ENCODE measurements at regions not wholly inside any gene's neighbourhood (a gene's known extent, or its start where the extent isn't known, plus 50 kb on each side); places are given as distances from the start of the nearest gene placed in this dataset.

DNA sequence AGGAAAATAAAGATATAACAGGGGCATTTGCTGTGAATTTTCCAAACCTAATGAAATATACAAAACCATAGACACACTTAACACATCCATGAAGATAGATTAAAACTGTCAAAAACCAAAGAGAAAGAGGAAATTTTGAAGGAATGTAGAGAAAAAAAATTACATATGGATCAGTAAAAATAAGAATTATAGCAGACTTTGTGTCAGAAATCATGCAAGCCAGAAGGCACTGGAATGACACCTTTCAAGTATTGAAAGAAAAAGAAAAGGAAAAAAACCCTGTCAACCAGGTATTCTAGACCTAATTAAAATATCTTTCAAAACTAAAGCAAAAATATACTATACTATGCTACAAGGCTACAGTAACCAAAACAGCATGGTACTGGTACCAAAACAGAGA, 125.8 kb upstream of the PALMD start:
- no peak overlapping the region for H3K4me2 ChIP-seq (ENCODE audit: insufficient read depth, low read length)
- no peak overlapping the region for H2AFZ ChIP-seq (ENCODE audit: low read length)
- H4K20me1 ChIP-seq (ENCODE audit: insufficient read depth, low read length), result no peaks in the 10 kb centered on the region
- no peaks in the 10 kb centered on the region for H3K9me3 ChIP-seq (ENCODE audit: low read depth, low read length)
- H3K36me3 ChIP-seq (ENCODE audit: insufficient read depth, low read length), result no peaks in the 10 kb centered on the region
- H3K4me3 ChIP-seq (ENCODE audit: insufficient read depth, low read length), result no peak overlapping the region
- no peaks in the 10 kb centered on the region for H3K79me2 ChIP-seq (ENCODE audit: insufficient read depth, low read length)
- H3K27ac ChIP-seq (ENCODE audit: low read depth, low read length), result no peak overlapping the region
- TF ChIP-seq, protein P1, sequence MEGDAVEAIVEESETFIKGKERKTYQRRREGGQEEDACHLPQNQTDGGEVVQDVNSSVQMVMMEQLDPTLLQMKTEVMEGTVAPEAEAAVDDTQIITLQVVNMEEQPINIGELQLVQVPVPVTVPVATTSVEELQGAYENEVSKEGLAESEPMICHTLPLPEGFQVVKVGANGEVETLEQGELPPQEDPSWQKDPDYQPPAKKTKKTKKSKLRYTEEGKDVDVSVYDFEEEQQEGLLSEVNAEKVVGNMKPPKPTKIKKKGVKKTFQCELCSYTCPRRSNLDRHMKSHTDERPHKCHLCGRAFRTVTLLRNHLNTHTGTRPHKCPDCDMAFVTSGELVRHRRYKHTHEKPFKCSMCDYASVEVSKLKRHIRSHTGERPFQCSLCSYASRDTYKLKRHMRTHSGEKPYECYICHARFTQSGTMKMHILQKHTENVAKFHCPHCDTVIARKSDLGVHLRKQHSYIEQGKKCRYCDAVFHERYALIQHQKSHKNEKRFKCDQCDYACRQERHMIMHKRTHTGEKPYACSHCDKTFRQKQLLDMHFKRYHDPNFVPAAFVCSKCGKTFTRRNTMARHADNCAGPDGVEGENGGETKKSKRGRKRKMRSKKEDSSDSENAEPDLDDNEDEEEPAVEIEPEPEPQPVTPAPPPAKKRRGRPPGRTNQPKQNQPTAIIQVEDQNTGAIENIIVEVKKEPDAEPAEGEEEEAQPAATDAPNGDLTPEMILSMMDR (IDR thresholded peaks at IDR 0.05; ENCODE audit: extremely low read depth, low read depth, low read length), result no peak
- H3K4me1 ChIP-seq (ENCODE audit: insufficient read depth, low read length), result no peaks in the 10 kb centered on the region
- no peak for DNase-seq (ENCODE audit: insufficient read length, low spot score, missing footprints)
- no peaks in the 10 kb centered on the region for H3K27me3 ChIP-seq (ENCODE audit: insufficient read depth, low read length)

DNA sequence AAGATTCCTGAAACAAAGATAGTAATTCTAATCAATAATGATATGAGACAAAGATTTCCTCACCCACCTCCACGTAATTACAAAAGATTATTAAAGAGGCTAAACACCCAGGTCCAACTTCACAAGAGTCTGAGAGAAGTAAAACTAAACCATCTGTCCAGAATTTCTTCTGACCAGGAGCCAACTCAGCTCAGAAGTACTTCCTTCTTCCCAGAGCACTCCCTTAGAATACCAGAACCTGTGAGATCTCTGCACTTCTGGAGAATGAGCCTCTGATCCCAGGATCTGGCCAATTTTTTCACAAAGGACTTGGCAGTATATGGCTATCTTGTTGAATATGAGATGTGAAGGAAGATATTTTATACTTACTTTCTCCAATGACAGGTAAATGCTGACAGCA, 120.6 kb upstream of the PALMD start:
- Histone ChIP-seq H3K79me2 (ENCODE audit: insufficient read depth, low read length) (no peaks in the 10 kb centered on the region), H3K27me3 (ENCODE audit: insufficient read depth, low read length) (no peaks in the 10 kb centered on the region), H4K20me1 (ENCODE audit: insufficient read depth, low read length) (no peaks in the 10 kb centered on the region), H2AFZ (ENCODE audit: low read length) (no peak overlapping the region), H3K27ac (ENCODE audit: low read depth, low read length) (no peak overlapping the region), H3K4me1 (ENCODE audit: insufficient read depth, low read length) (no peaks in the 10 kb centered on the region), H3K36me3 (ENCODE audit: insufficient read depth, low read length) (no peaks in the 10 kb centered on the region), H3K4me2 (ENCODE audit: insufficient read depth, low read length) (no peak overlapping the region), H3K9me3 (ENCODE audit: low read depth, low read length) (no peaks in the 10 kb centered on the region), H3K4me3 (ENCODE audit: insufficient read depth, low read length) (no peak overlapping the region)
- DNase-seq (ENCODE audit: insufficient read length, low spot score, missing footprints), result no peak
- TF ChIP-seq, protein P1 (IDR thresholded peaks at IDR 0.05; ENCODE audit: extremely low read depth, low read depth, low read length), result no peak

DNA sequence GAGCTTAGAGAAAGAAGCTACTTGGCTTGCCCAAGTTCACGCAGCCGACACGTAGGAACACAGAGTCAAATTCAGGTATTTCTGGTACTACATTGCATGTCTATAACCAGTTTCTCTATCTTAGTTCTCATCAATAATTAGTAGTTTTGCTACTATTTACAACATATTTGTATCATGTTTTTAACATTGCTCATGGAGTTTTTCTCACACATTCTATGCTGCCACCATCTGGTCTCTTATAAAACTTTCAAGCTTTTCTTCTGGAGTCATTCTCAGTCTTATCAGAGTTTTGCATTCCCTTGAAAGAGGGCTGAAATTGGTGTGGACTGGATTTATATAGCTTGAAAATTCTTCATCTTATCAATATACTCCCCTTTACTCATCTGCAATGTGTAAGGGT, 118.8 kb upstream of the PALMD start:
- no peak for DNase-seq (ENCODE audit: insufficient read length, low spot score, missing footprints)
- Histone ChIP-seq H3K36me3 (ENCODE audit: insufficient read depth, low read length) (no peaks in the 10 kb centered on the region), H3K27me3 (ENCODE audit: insufficient read depth, low read length) (no peaks in the 10 kb centered on the region), H3K4me1 (ENCODE audit: insufficient read depth, low read length) (no peaks in the 10 kb centered on the region), H3K79me2 (ENCODE audit: insufficient read depth, low read length) (no peaks in the 10 kb centered on the region), H2AFZ (ENCODE audit: low read length) (peak overlapping the region; percentile 25), H3K4me2 (ENCODE audit: insufficient read depth, low read length) (no peak overlapping the region), H3K27ac (ENCODE audit: low read depth, low read length) (no peak overlapping the region), H4K20me1 (ENCODE audit: insufficient read depth, low read length) (no peaks in the 10 kb centered on the region), H3K9me3 (ENCODE audit: low read depth, low read length) (no peaks in the 10 kb centered on the region), H3K4me3 (ENCODE audit: insufficient read depth, low read length) (no peak overlapping the region)
- TF ChIP-seq, protein P1 (IDR thresholded peaks at IDR 0.05; ENCODE audit: extremely low read depth, low read depth, low read length), result peak; percentile 51

DNA sequence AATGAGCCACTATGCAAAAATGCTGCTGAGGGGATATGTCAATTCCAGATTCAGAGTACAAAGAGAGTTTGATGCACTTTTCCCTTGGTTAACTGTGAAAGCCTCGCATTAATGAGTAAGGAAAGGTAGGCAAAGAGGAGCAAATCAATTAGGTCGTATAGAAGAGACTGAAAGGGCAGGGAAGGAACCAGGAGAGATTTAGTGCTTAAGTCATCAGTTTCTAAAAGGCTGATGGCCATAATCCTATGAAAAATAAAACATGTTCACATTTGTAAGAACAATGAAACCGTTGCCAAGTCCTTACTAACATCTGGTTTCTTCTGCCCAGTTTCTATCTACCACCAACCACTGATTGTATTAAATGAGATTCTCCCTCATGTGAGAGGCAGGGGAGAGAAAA, 118.4 kb upstream of the PALMD start:
- TF ChIP-seq, protein P1 (IDR thresholded peaks at IDR 0.05; ENCODE audit: extremely low read depth, low read depth, low read length), result no peak
- Histone ChIP-seq H4K20me1 (ENCODE audit: insufficient read depth, low read length) (no peaks in the 10 kb centered on the region), H3K4me1 (ENCODE audit: insufficient read depth, low read length) (no peaks in the 10 kb centered on the region), H3K9me3 (ENCODE audit: low read depth, low read length) (no peaks in the 10 kb centered on the region), H3K4me3 (ENCODE audit: insufficient read depth, low read length) (no peak overlapping the region), H3K27me3 (ENCODE audit: insufficient read depth, low read length) (no peaks in the 10 kb centered on the region), H3K27ac (ENCODE audit: low read depth, low read length) (no peak overlapping the region), H2AFZ (ENCODE audit: low read length) (no peak overlapping the region), H3K4me2 (ENCODE audit: insufficient read depth, low read length) (no peak overlapping the region), H3K79me2 (ENCODE audit: insufficient read depth, low read length) (no peaks in the 10 kb centered on the region), H3K36me3 (ENCODE audit: insufficient read depth, low read length) (no peaks in the 10 kb centered on the region)
- no peak for DNase-seq (ENCODE audit: insufficient read length, low spot score, missing footprints)
